GM12878 (cell line): ENCODE measurements at regions not wholly inside any gene's neighbourhood (a gene's known extent, or its start where the extent isn't known, plus 50 kb on each side); places are given as distances from the start of the nearest gene placed in this dataset.

ENCODE experiments used
- ATAC-seq: fragments of 200-7000 bp; cut with Tn5 transposase; 3 replicates; pipeline ENCODE4 v1.9.1; 2020; ENCODE audit warnings: mild to moderate bottlenecking, moderate library complexity
- BruUV-seq: library from RNA; stranded (reverse); fragments of 400-500 nt; replicated peaks from 2 replicates; lab custom pipeline; 2021; lab: Mats Ljungman, UMichigan
- CTCF ChIA-PET: fragments of 300-600 bp; sonication (Branson Sonifier 250); formaldehyde crosslinking; extraction: SDS; loops from one replicate; lab custom pipeline; 2021; ENCODE audit warnings: inconsistent platforms; lab: Yijun Ruan, JAX
- POLR2A ChIA-PET: fragments of 350-600 bp; formaldehyde crosslinking; extraction: SDS; loops from one replicate; lab custom pipeline; 2021; ENCODE audit warnings: inconsistent platforms; lab: Charles Lee
- RAD21 ChIA-PET: fragments of 300-600 bp; sonication (Branson Sonifier 250); formaldehyde crosslinking; loops from one replicate; lab custom pipeline; 2023; ENCODE audit warnings: antibody characterized with exemption; ENCODE audit not compliant: unreplicated experiment; lab: Charles Lee
- SMC1A ChIA-PET: fragments of 300-600 bp; sonication (Branson Sonifier 250); formaldehyde crosslinking; loops from one replicate; lab custom pipeline; 2023; ENCODE audit not compliant: unreplicated experiment, uncharacterized antibody; lab: Charles Lee
- DNase-seq: peaks from one replicate; pipeline ENCODE4 v3.0.0-alpha.2; 2011; ENCODE audit warnings: low read depth, low spot score
- FAIRE-seq: peaks from 3 replicates; lab custom pipeline; 2011; peaks lifted over from hg19 to GRCh38; lab: Jason Lieb, UNC
- H2AFZ ChIP-seq: 2 replicates; pipeline ENCODE4 v1.6.0; 2011; ENCODE audit warnings: low read depth, low read length, control low read depth; ENCODE audit not compliant: control insufficient read depth
- H3K27ac ChIP-seq: 2 replicates; pipeline ENCODE4 v1.5.1; 2011; ENCODE audit warnings: control low read depth; ENCODE audit not compliant: control insufficient read depth, insufficient read depth
- H3K27me3 ChIP-seq, 2 experiments: replicated peaks in 1 of 2; 2 replicates each; pipeline versions ENCODE4 v1.6.0 to v1.6.1; 2011; ENCODE audit warnings: low read length in 1 of 2; ENCODE audit not compliant: control insufficient read depth in 2 of 2, insufficient read depth in 2 of 2
- H3K36me3 ChIP-seq, 2 experiments: 2 replicates each; pipeline ENCODE4 v1.5.1; 2011; ENCODE audit warnings: low read length in 1 of 2; ENCODE audit not compliant: control insufficient read depth in 2 of 2, insufficient read depth in 2 of 2
- H3K4me1 ChIP-seq: 2 replicates; pipeline ENCODE4 v1.6.1; 2011; ENCODE audit warnings: mild to moderate bottlenecking, low read length, moderate library complexity, mixed read lengths; ENCODE audit not compliant: control insufficient read depth, insufficient read depth
- H3K4me2 ChIP-seq: 2 replicates; pipeline ENCODE4 v1.6.0; 2011; ENCODE audit warnings: control low read depth; ENCODE audit not compliant: control insufficient read depth, insufficient read depth
- H3K4me3 ChIP-seq: fragments of 200-600 bp; sonication (generic); 2 replicates; pipeline ENCODE4 v1.5.1; 2016
- H3K79me2 ChIP-seq: 2 replicates; pipeline ENCODE4 v1.6.0; 2011; ENCODE audit warnings: low read length; ENCODE audit not compliant: control insufficient read depth, insufficient read depth
- H3K9ac ChIP-seq: 2 replicates; pipeline ENCODE4 v1.8.0; 2011; ENCODE audit warnings: low read length, control low read depth, mixed read lengths; ENCODE audit not compliant: control insufficient read depth, insufficient read depth
- H3K9me3 ChIP-seq: replicated peaks from 3 replicates; pipeline ENCODE4 v1.5.1; 2011; ENCODE audit warnings: mild to moderate bottlenecking, low read length; ENCODE audit not compliant: control insufficient read depth, insufficient read depth
- H4K20me1 ChIP-seq: 2 replicates; pipeline ENCODE4 v1.6.0; 2011; ENCODE audit not compliant: control insufficient read depth, insufficient read depth
- DPF2 ChIP-seq: fragments of 450-650 bp; IDR thresholded peaks from 2 replicates; pipeline ENCODE4 v1.6.1; 2017; ENCODE audit warnings: mild to moderate bottlenecking
- EP300 ChIP-seq, 2 experiments: fragments of 150-350 bp in 1 of 2; IDR thresholded peaks; 2 replicates each; pipeline ENCODE4 v1.6.1; 2011 to 2012; ENCODE audit warnings: low read depth in 2 of 2, low read length in 2 of 2, borderline replicate concordance in 1 of 2, improper control_type of control experiment in 1 of 2, inconsistent platforms in 1 of 2; ENCODE audit not compliant: control insufficient read depth in 1 of 2
- FOS ChIP-seq: IDR thresholded peaks from 3 replicates; pipeline ENCODE4 v1.6.1; 2011; ENCODE audit warnings: borderline replicate concordance; ENCODE audit not compliant: insufficient read length; ENCODE audit errors: extremely low read depth
- HDAC2 ChIP-seq: fragments of 200-600 bp; sonication (generic); IDR thresholded peaks from 2 replicates; pipeline ENCODE4 v1.6.1; 2017
- HDGF ChIP-seq: fragments of 450-650 bp; IDR thresholded peaks from 2 replicates; pipeline ENCODE4 v1.6.1; 2016; ENCODE audit warnings: antibody characterized with exemption
- IKZF2 ChIP-seq, 2 experiments: fragments of 450-650 bp; IDR thresholded peaks; 2 replicates each; pipeline ENCODE4 v1.6.1; 2017; ENCODE audit warnings: mild to moderate bottlenecking in 2 of 2, moderate library complexity in 2 of 2
- JUND ChIP-seq: IDR thresholded peaks from 2 replicates; pipeline ENCODE4 v1.6.1; 2012; ENCODE audit warnings: low read depth, mild to moderate bottlenecking, low read length, improper control_type of control experiment, moderate library complexity
- MYC ChIP-seq: IDR thresholded peaks from 2 replicates; pipeline ENCODE4 v1.6.1; 2011; ENCODE audit warnings: mild to moderate bottlenecking, low read length, moderate library complexity, inconsistent platforms; ENCODE audit not compliant: insufficient read depth, insufficient replicate concordance, insufficient read length, severe bottlenecking
- NBN ChIP-seq: fragments of 450-650 bp; IDR thresholded peaks from 2 replicates; pipeline ENCODE4 v1.6.1; 2016
- POU2F2 ChIP-seq: IDR thresholded peaks from 3 replicates; pipeline ENCODE4 v1.6.1; 2011; ENCODE audit warnings: low read depth, mild to moderate bottlenecking, low read length, borderline replicate concordance
- SIN3A ChIP-seq: IDR thresholded peaks from 2 replicates; pipeline ENCODE4 v1.6.1; 2012; ENCODE audit warnings: low read depth, low read length, improper control_type of control experiment
- SMC3 ChIP-seq: IDR thresholded peaks from 2 replicates; pipeline ENCODE4 v1.6.1; 2011; ENCODE audit warnings: low read length, improper control_type of control experiment, borderline replicate concordance
- SREBF1 ChIP-seq: IDR thresholded peaks from 2 replicates; pipeline ENCODE4 v1.6.1; 2012; ENCODE audit warnings: mild to moderate bottlenecking, low read length
- SREBF2 ChIP-seq: IDR thresholded peaks from 2 replicates; pipeline ENCODE4 v1.6.1; 2012; ENCODE audit warnings: mild to moderate bottlenecking, low read length
- SUPT20H ChIP-seq: IDR thresholded peaks from 2 replicates; pipeline ENCODE4 v1.6.1; 2011; ENCODE audit warnings: low read depth, mild to moderate bottlenecking, low read length, moderate library complexity, borderline replicate concordance; ENCODE audit not compliant: control insufficient read depth
- ZNF24 ChIP-seq: fragments of 450-650 bp; IDR thresholded peaks from 2 replicates; pipeline ENCODE4 v1.6.1; 2017; ENCODE audit warnings: antibody characterized with exemption, mild to moderate bottlenecking
- in situ Hi-C: fragments of 300-500 bp; cut with MboI; formaldehyde crosslinking; loops from 9 replicates; pipeline ENCODE4 v1.14.3; 2018; ENCODE audit warnings: mixed read lengths
- intact Hi-C: fragments of 100-400 bp; cut with micrococcal nuclease; formaldehyde crosslinking; loops from one replicate; pipeline ENCODE4 v1.14.2; 2022; ENCODE audit not compliant: unreplicated experiment
- TF ChIP-seq, protein P1 (sequence below): fragments of 450-650 bp; formaldehyde crosslinking; IDR thresholded peaks from 2 replicates; pipeline ENCODE4 v1.4.0; 2022; ENCODE audit warnings: mild to moderate bottlenecking, moderate library complexity
- TF ChIP-seq, protein P2 (sequence below): fragments of 450-650 bp; IDR thresholded peaks from 2 replicates; pipeline ENCODE4 v1.6.1; 2017; ENCODE audit warnings: mild to moderate bottlenecking
- TF ChIP-seq, protein P3 (sequence below): fragments of 450-650 bp; conservative IDR thresholded peaks from 2 replicates; pipeline ENCODE4 v1.6.1; 2017; ENCODE audit warnings: mild to moderate bottlenecking, moderate library complexity

DNA sequence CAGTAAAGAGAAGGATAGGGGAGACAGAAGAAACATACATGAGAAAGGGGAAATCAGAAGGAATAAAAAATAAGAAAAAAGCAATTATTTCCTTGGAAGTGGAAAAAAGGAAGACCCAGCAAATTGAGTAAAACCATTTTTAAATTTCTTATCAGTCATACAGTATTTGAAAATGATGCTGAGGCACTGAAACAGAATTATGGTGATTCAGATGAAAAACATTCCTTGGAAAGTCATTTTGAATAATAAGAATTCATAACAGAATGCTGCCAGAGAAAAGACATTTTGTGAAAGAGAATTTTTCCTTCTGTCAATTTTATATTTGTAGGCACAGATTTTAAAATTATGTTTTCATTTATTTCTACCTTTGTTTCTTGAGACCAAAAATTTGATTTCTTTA, 895.5 kb upstream of the EPHA5 start:
- no peak for DNase-seq
- BruUV-seq: no TSS peak
- no peaks in the 10 kb centered on the region for H3K9me3 ChIP-seq
- H3K9ac ChIP-seq: no peak overlapping the region
- no peak overlapping the region for H2AFZ ChIP-seq
- POLR2A ChIA-PET: no interaction called here
- TF ChIP-seq JUND: no peak
- TF ChIP-seq NBN: no peak
- no peak for TF ChIP-seq DPF2
- TF ChIP-seq SMC3: no peak
- no peak for TF ChIP-seq HDGF
- no peak for TF ChIP-seq FOS
- no peak for TF ChIP-seq SUPT20H
- TF ChIP-seq ZNF24: no peak
- TF ChIP-seq IKZF2 (IDR thresholded peaks at IDR 0.05): no peak
- no peak for TF ChIP-seq SIN3A
- TF ChIP-seq, protein P1, sequence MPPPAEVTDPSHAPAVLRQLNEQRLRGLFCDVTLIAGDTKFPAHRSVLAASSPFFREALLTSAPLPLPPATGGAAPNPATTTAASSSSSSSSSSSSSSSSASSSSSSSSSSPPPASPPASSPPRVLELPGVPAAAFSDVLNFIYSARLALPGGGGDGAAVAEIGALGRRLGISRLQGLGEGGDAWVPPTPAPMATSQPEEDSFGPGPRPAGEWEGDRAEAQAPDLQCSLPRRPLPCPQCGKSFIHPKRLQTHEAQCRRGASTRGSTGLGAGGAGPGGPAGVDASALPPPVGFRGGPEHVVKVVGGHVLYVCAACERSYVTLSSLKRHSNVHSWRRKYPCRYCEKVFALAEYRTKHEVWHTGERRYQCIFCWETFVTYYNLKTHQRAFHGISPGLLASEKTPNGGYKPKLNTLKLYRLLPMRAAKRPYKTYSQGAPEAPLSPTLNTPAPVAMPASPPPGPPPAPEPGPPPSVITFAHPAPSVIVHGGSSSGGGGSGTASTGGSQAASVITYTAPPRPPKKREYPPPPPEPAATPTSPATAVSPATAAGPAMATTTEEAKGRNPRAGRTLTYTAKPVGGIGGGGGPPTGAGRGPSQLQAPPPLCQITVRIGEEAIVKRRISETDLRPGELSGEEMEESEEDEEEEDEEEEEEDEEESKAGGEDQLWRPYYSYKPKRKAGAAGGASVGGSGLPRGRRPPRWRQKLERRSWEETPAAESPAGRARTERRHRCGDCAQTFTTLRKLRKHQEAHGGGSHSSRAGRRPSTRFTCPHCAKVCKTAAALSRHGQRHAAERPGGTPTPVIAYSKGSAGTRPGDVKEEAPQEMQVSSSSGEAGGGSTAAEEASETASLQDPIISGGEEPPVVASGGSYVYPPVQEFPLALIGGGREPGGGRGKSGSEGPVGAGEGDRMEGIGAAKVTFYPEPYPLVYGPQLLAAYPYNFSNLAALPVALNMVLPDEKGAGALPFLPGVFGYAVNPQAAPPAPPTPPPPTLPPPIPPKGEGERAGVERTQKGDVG (CRISPR knock-in tag): no peak
- TF ChIP-seq POU2F2: no peak
- TF ChIP-seq MYC: no peak
- no peak for TF ChIP-seq EP300 (IDR thresholded peaks at IDR 0.05; ENCODE audit: borderline replicate concordance in 1 of 2, control insufficient read depth in 1 of 2, low read depth in 2 of 2, low read length in 2 of 2)
- TF ChIP-seq, protein P2, sequence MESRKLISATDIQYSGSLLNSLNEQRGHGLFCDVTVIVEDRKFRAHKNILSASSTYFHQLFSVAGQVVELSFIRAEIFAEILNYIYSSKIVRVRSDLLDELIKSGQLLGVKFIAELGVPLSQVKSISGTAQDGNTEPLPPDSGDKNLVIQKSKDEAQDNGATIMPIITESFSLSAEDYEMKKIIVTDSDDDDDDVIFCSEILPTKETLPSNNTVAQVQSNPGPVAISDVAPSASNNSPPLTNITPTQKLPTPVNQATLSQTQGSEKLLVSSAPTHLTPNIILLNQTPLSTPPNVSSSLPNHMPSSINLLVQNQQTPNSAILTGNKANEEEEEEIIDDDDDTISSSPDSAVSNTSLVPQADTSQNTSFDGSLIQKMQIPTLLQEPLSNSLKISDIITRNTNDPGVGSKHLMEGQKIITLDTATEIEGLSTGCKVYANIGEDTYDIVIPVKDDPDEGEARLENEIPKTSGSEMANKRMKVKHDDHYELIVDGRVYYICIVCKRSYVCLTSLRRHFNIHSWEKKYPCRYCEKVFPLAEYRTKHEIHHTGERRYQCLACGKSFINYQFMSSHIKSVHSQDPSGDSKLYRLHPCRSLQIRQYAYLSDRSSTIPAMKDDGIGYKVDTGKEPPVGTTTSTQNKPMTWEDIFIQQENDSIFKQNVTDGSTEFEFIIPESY: no peak
- TF ChIP-seq SREBF2: no peak
- no peak for TF ChIP-seq SREBF1
- TF ChIP-seq, protein P3, sequence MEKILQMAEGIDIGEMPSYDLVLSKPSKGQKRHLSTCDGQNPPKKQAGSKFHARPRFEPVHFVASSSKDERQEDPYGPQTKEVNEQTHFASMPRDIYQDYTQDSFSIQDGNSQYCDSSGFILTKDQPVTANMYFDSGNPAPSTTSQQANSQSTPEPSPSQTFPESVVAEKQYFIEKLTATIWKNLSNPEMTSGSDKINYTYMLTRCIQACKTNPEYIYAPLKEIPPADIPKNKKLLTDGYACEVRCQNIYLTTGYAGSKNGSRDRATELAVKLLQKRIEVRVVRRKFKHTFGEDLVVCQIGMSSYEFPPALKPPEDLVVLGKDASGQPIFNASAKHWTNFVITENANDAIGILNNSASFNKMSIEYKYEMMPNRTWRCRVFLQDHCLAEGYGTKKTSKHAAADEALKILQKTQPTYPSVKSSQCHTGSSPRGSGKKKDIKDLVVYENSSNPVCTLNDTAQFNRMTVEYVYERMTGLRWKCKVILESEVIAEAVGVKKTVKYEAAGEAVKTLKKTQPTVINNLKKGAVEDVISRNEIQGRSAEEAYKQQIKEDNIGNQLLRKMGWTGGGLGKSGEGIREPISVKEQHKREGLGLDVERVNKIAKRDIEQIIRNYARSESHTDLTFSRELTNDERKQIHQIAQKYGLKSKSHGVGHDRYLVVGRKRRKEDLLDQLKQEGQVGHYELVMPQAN: no peak
- no peak for TF ChIP-seq HDAC2
- TF ChIP-seq, all 136 proteins: peak for 0
- ATAC-seq (no peak), FAIRE-seq (no peak)
- no peaks in the 10 kb centered on the region for H3K27me3 ChIP-seq
- H3K4me2 ChIP-seq: no peak overlapping the region
- H3K4me1 ChIP-seq: no peaks in the 10 kb centered on the region
- ChIA-PET RAD21 (no interaction called here), CTCF (no interaction called here), SMC1A (interaction anchor here (0.6 kb wide), 1 partner anchor 10 kb away, joined by 3 read pairs; no protein-coding TSS in a partner anchor)
- in situ Hi-C loops (no loop called here), intact Hi-C loops (no loop called here)
- H3K79me2 ChIP-seq: no peaks in the 10 kb centered on the region
- no peaks in the 10 kb centered on the region for H3K36me3 ChIP-seq
- no peaks in the 10 kb centered on the region for H4K20me1 ChIP-seq
- no peak overlapping the region for H3K27ac ChIP-seq
- H3K4me3 ChIP-seq: no peak overlapping the region
